H1 (cell line): ENCODE measurements at regions not wholly inside any gene's neighbourhood (a gene's known extent, or its start where the extent isn't known, plus 50 kb on each side); places are given as distances from the start of the nearest gene placed in this dataset.

ENCODE experiments used
- CTCF ChIA-PET: fragments of 300-600 bp; sonication (Branson Sonifier 250); formaldehyde crosslinking; loops from one replicate; lab custom pipeline; 2021; ENCODE audit not compliant: partially characterized antibody; lab: Charles Lee
- POLR2A ChIA-PET: fragments of 300-600 bp; sonication (Branson Sonifier 250); formaldehyde crosslinking; loops from one replicate; lab custom pipeline; 2021; ENCODE audit warnings: inconsistent platforms; ENCODE audit not compliant: partially characterized antibody; lab: Charles Lee
- DNase-seq, 2 experiments: peaks; one replicate each; pipeline versions ENCODE4 v3.0.0 to v3.0.0-alpha.2; 2010 to 2022; ENCODE audit warnings: low spot score in 2 of 2, low read depth in 1 of 2, mixed read lengths in 1 of 2
- FAIRE-seq: peaks from 2 replicates; lab custom pipeline; 2011; peaks lifted over from hg19 to GRCh38; lab: Jason Lieb, UNC
- H2AFZ ChIP-seq: 2 replicates; pipeline ENCODE4 v1.8.1; 2012; ENCODE audit warnings: low read length, inconsistent platforms
- H2AK5ac ChIP-seq: 2 replicates; pipeline ENCODE4 v1.6.1; 2013; ENCODE audit warnings: low read depth, low read length
- H2BK120ac ChIP-seq: replicated peaks from 2 replicates; pipeline ENCODE3; 2013; ENCODE audit warnings: low read depth, low read length, inconsistent platforms
- H2BK12ac ChIP-seq: 2 replicates; pipeline ENCODE4 v1.6.1; 2013; ENCODE audit warnings: low read depth, low read length
- H2BK15ac ChIP-seq: 2 replicates; pipeline ENCODE4 v1.6.1; 2013; ENCODE audit warnings: low read length
- H2BK20ac ChIP-seq: 2 replicates; pipeline ENCODE4 v1.6.1; 2013; ENCODE audit warnings: low read length
- H2BK5ac ChIP-seq: 2 replicates; pipeline ENCODE4 v1.6.1; 2013; ENCODE audit warnings: low read depth, low read length
- H3K14ac ChIP-seq: 2 replicates; pipeline ENCODE4 v1.6.1; 2013; ENCODE audit warnings: inconsistent platforms; ENCODE audit not compliant: insufficient read length
- H3K18ac ChIP-seq: 2 replicates; pipeline ENCODE4 v1.6.1; 2013; ENCODE audit warnings: low read length; ENCODE audit errors: extremely low read depth
- H3K23ac ChIP-seq: 2 replicates; pipeline ENCODE4 v1.6.1; 2013; ENCODE audit warnings: inconsistent platforms; ENCODE audit not compliant: insufficient read length
- H3K23me2 ChIP-seq: 2 replicates; pipeline ENCODE4 v1.6.1; 2013; ENCODE audit warnings: low read depth, low read length
- H3K27ac ChIP-seq: 2 replicates; pipeline ENCODE4 v1.6.1; 2011; ENCODE audit warnings: low read depth, low read length, inconsistent platforms
- H3K27me3 ChIP-seq, 4 experiments: replicated peaks in 1 of 4; 1 replicate in 1 of 4; 2 replicates in 3 of 4; pipeline versions ENCODE4 v1.6.1 to v1.8.1; 2011 to 2013; ENCODE audit warnings: low read length in 3 of 4, mild to moderate bottlenecking in 3 of 4, inconsistent platforms in 2 of 4, mixed read lengths in 2 of 4, moderate library complexity in 1 of 4; ENCODE audit not compliant: control insufficient read depth in 3 of 4, insufficient read depth in 3 of 4; ENCODE audit errors: extremely low read depth in 1 of 4
- H3K36me3 ChIP-seq, 4 experiments: 2 replicates each; pipeline versions ENCODE4 v1.6.1 to v1.8.1; 2011 to 2013; ENCODE audit warnings: mild to moderate bottlenecking in 4 of 4, low read length in 3 of 4, moderate library complexity in 2 of 4, control low read depth in 1 of 4, inconsistent platforms in 1 of 4; ENCODE audit not compliant: insufficient read depth in 4 of 4, control insufficient read depth in 2 of 4
- H3K4ac ChIP-seq: replicated peaks from 2 replicates; pipeline ENCODE3; 2013; ENCODE audit warnings: low read length, low read depth, mixed read lengths, inconsistent platforms; ENCODE audit not compliant: insufficient read length
- H3K4me1 ChIP-seq, 4 experiments: replicated peaks in 1 of 4; 1 replicate in 1 of 4; 2 replicates in 3 of 4; pipeline versions ENCODE4 v1.6.1 to v1.8.1; 2011 to 2013; ENCODE audit warnings: low read length in 3 of 4, inconsistent platforms in 2 of 4, mixed read lengths in 1 of 4; ENCODE audit not compliant: insufficient read depth in 4 of 4, control insufficient read depth in 3 of 4
- H3K4me2 ChIP-seq, 2 experiments: 2 replicates each; pipeline versions ENCODE4 v1.6.1 to v1.8.1; 2011 to 2013; ENCODE audit warnings: low read depth in 2 of 2, low read length in 2 of 2, control low read depth in 1 of 2, inconsistent platforms in 1 of 2, mild to moderate bottlenecking in 1 of 2; ENCODE audit not compliant: insufficient read depth in 1 of 2
- H3K4me3 ChIP-seq, 4 experiments: fragments of 200-600, 300-600 bp in 1 of 4; sonication (generic), shearing (Covaris generic), sonication (Bioruptor Twin) in 1 of 4; 2 replicates each; pipeline versions ENCODE4 v1.5.1 to v1.8.1; 2011 to 2016; ENCODE audit warnings: low read length in 4 of 4, low read depth in 3 of 4, control low read depth in 2 of 4, inconsistent platforms in 2 of 4, mild to moderate bottlenecking in 2 of 4, mixed read lengths in 1 of 4, moderate library complexity in 1 of 4; ENCODE audit not compliant: insufficient read depth in 2 of 4; ENCODE audit errors: extremely low read depth in 1 of 4
- H3K56ac ChIP-seq: replicated peaks from 2 replicates; pipeline ENCODE3; 2013; ENCODE audit warnings: low read depth, mild to moderate bottlenecking, mixed read lengths, low read length, inconsistent platforms; ENCODE audit not compliant: insufficient read length
- H3K79me1 ChIP-seq: 2 replicates; pipeline ENCODE4 v1.6.1; 2013; ENCODE audit warnings: low read depth, low read length, control low read depth
- H3K79me2 ChIP-seq, 2 experiments: 2 replicates each; pipeline versions ENCODE4 v1.6.1 to v1.8.1; 2012 to 2013; ENCODE audit warnings: low read length in 2 of 2, mild to moderate bottlenecking in 2 of 2, inconsistent platforms in 1 of 2; ENCODE audit not compliant: insufficient read depth in 2 of 2, control insufficient read depth in 1 of 2
- H3K9ac ChIP-seq, 4 experiments: replicated peaks in 1 of 4; 1 replicate in 1 of 4; 2 replicates in 3 of 4; pipeline versions ENCODE4 v1.6.1 to v1.8.1; 2011 to 2013; ENCODE audit warnings: low read depth in 3 of 4, low read length in 3 of 4, control low read depth in 2 of 4, mild to moderate bottlenecking in 2 of 4, moderate library complexity in 2 of 4, inconsistent platforms in 1 of 4; ENCODE audit errors: extremely low read depth in 1 of 4
- H3K9me3 ChIP-seq, 2 experiments: 2 replicates each; pipeline versions ENCODE4 v1.6.1 to v1.8.1; 2012 to 2013; ENCODE audit warnings: mild to moderate bottlenecking in 2 of 2, moderate library complexity in 2 of 2, control low read depth in 1 of 2, inconsistent platforms in 1 of 2, low read depth in 1 of 2, low read length in 1 of 2, mixed read lengths in 1 of 2; ENCODE audit not compliant: insufficient read depth in 2 of 2
- H4K20me1 ChIP-seq, 2 experiments: replicated peaks in 1 of 2; 2 replicates each; pipeline versions ENCODE3 to v1.8.1; 2011 to 2013; ENCODE audit warnings: inconsistent platforms in 2 of 2, low read length in 2 of 2, mild to moderate bottlenecking in 1 of 2; ENCODE audit not compliant: insufficient read depth in 2 of 2, control insufficient read depth in 1 of 2
- H4K5ac ChIP-seq: 2 replicates; pipeline ENCODE4 v1.6.1; 2013; ENCODE audit warnings: low read length, low read depth, mixed read lengths, inconsistent platforms; ENCODE audit not compliant: insufficient read length
- H4K8ac ChIP-seq: 2 replicates; pipeline ENCODE4 v1.8.0; 2013; ENCODE audit warnings: mild to moderate bottlenecking, moderate library complexity, low read length, inconsistent platforms; ENCODE audit not compliant: insufficient read depth; ENCODE audit errors: extremely low read depth
- H4K91ac ChIP-seq: replicated peaks from 2 replicates; pipeline ENCODE3; 2013; ENCODE audit warnings: low read length, mixed read lengths, inconsistent platforms; ENCODE audit not compliant: insufficient read length
- MAFK ChIP-seq: IDR thresholded peaks from 2 replicates; pipeline ENCODE4 v1.6.1; 2012; ENCODE audit warnings: low read depth, mild to moderate bottlenecking, improper control_type of control experiment, low read length
- RFX5 ChIP-seq: IDR thresholded peaks from 2 replicates; pipeline ENCODE4 v1.6.1; 2011; ENCODE audit warnings: low read depth, low read length, improper control_type of control experiment, borderline replicate concordance
- TF ChIP-seq, protein P1 (sequence below): IDR thresholded peaks from 2 replicates; pipeline ENCODE4 v1.6.1; 2011; ENCODE audit warnings: low read length, improper control_type of control experiment
- TF ChIP-seq, protein P2 (sequence below): IDR thresholded peaks from 2 replicates; pipeline ENCODE4 v1.6.1; 2011; ENCODE audit warnings: low read depth, mild to moderate bottlenecking, low read length; ENCODE audit not compliant: insufficient read depth

DNA sequence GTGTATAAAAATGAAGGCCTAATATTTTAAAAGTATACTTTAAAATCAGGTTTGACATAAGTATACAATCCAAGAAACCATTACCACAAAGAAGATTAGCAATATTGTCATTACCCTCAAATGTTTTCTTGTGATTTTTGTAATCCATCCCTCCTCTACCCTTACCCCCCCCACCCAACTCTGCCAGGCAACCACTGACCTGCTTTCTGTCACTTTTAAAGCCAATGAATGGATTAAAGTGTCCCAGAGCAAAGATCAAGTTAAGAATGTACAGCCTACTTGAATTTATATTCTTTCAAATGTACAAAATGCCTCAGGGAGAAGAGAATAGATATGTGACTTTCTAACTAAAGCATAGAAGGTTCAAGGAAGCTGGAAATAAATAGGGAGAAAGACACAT lies 1038.8 kb upstream of the GBE1 start:
- FAIRE-seq, result no peak
- Histone ChIP-seq H4K91ac (no peak overlapping the region), H3K79me2 (no peaks in the 10 kb centered on the region), H2BK5ac (no peak overlapping the region), H3K27ac (no peak overlapping the region), H4K20me1 (no peaks in the 10 kb centered on the region), H3K4ac (no peak overlapping the region), H4K5ac (no peak overlapping the region), H3K23me2 (no peaks in the 10 kb centered on the region), H2BK15ac (no peak overlapping the region), H4K8ac (no peak overlapping the region), H2BK120ac (no peak overlapping the region), H3K23ac (no peak overlapping the region), H2AFZ (no peak overlapping the region), H3K56ac (no peak overlapping the region), H3K27me3 (no peaks in the 10 kb centered on the region), H2AK5ac (no peak overlapping the region), H3K36me3 (no peaks in the 10 kb centered on the region), H2BK20ac (no peak overlapping the region), H3K14ac (no peak overlapping the region), H3K4me3 (no peak overlapping the region), H3K9me3 (no peaks in the 10 kb centered on the region), H3K9ac (no peak overlapping the region), H3K4me2 (no peak overlapping the region), H3K18ac (no peak overlapping the region), H2BK12ac (no peak overlapping the region), H3K4me1 (no peaks in the 10 kb centered on the region), H3K79me1 (no peaks in the 10 kb centered on the region)
- CTCF ChIA-PET, result no interaction called here
- POLR2A ChIA-PET, result no interaction called here
- TF ChIP-seq MAFK (no peak), RFX5 (peak; percentile 64; the same call in 1 of the 2 replicates)
- TF ChIP-seq, protein P1, sequence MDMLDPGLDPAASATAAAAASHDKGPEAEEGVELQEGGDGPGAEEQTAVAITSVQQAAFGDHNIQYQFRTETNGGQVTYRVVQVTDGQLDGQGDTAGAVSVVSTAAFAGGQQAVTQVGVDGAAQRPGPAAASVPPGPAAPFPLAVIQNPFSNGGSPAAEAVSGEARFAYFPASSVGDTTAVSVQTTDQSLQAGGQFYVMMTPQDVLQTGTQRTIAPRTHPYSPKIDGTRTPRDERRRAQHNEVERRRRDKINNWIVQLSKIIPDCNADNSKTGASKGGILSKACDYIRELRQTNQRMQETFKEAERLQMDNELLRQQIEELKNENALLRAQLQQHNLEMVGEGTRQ, result no peak
- TF ChIP-seq, protein P2, sequence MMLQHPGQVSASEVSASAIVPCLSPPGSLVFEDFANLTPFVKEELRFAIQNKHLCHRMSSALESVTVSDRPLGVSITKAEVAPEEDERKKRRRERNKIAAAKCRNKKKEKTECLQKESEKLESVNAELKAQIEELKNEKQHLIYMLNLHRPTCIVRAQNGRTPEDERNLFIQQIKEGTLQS, result no peak
- no peak for DNase-seq
